ENCODE measurements at regions not wholly inside any gene's neighbourhood (a gene's known extent, or its start where the extent isn't known, plus 50 kb on each side); places are given as distances from the start of the nearest gene placed in this dataset.
A peak's percentile ranks its signal among the peaks of the same experiment; 100 is the strongest.

DNA sequence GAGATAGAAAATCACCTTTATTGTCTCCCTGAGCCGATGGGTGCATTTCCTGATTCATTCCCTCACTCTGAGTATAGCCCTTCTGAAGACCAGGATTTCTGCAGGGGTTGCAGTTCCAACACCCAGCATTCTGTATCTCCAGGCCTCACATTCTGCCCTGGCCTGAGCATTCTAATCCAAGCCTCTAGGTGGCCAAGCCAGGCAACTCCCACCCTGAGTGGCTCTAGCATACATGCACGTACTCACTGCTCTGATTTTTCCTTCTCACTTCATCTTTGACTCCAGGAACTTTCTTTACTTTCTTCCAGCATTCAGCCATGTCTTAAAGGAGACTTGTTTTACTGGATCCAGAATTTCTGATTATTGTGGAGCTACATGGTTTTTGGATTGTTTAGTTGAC lies 100.7 kb upstream of the STK39 start (continued):
- TF ChIP-seq, protein P1, sequence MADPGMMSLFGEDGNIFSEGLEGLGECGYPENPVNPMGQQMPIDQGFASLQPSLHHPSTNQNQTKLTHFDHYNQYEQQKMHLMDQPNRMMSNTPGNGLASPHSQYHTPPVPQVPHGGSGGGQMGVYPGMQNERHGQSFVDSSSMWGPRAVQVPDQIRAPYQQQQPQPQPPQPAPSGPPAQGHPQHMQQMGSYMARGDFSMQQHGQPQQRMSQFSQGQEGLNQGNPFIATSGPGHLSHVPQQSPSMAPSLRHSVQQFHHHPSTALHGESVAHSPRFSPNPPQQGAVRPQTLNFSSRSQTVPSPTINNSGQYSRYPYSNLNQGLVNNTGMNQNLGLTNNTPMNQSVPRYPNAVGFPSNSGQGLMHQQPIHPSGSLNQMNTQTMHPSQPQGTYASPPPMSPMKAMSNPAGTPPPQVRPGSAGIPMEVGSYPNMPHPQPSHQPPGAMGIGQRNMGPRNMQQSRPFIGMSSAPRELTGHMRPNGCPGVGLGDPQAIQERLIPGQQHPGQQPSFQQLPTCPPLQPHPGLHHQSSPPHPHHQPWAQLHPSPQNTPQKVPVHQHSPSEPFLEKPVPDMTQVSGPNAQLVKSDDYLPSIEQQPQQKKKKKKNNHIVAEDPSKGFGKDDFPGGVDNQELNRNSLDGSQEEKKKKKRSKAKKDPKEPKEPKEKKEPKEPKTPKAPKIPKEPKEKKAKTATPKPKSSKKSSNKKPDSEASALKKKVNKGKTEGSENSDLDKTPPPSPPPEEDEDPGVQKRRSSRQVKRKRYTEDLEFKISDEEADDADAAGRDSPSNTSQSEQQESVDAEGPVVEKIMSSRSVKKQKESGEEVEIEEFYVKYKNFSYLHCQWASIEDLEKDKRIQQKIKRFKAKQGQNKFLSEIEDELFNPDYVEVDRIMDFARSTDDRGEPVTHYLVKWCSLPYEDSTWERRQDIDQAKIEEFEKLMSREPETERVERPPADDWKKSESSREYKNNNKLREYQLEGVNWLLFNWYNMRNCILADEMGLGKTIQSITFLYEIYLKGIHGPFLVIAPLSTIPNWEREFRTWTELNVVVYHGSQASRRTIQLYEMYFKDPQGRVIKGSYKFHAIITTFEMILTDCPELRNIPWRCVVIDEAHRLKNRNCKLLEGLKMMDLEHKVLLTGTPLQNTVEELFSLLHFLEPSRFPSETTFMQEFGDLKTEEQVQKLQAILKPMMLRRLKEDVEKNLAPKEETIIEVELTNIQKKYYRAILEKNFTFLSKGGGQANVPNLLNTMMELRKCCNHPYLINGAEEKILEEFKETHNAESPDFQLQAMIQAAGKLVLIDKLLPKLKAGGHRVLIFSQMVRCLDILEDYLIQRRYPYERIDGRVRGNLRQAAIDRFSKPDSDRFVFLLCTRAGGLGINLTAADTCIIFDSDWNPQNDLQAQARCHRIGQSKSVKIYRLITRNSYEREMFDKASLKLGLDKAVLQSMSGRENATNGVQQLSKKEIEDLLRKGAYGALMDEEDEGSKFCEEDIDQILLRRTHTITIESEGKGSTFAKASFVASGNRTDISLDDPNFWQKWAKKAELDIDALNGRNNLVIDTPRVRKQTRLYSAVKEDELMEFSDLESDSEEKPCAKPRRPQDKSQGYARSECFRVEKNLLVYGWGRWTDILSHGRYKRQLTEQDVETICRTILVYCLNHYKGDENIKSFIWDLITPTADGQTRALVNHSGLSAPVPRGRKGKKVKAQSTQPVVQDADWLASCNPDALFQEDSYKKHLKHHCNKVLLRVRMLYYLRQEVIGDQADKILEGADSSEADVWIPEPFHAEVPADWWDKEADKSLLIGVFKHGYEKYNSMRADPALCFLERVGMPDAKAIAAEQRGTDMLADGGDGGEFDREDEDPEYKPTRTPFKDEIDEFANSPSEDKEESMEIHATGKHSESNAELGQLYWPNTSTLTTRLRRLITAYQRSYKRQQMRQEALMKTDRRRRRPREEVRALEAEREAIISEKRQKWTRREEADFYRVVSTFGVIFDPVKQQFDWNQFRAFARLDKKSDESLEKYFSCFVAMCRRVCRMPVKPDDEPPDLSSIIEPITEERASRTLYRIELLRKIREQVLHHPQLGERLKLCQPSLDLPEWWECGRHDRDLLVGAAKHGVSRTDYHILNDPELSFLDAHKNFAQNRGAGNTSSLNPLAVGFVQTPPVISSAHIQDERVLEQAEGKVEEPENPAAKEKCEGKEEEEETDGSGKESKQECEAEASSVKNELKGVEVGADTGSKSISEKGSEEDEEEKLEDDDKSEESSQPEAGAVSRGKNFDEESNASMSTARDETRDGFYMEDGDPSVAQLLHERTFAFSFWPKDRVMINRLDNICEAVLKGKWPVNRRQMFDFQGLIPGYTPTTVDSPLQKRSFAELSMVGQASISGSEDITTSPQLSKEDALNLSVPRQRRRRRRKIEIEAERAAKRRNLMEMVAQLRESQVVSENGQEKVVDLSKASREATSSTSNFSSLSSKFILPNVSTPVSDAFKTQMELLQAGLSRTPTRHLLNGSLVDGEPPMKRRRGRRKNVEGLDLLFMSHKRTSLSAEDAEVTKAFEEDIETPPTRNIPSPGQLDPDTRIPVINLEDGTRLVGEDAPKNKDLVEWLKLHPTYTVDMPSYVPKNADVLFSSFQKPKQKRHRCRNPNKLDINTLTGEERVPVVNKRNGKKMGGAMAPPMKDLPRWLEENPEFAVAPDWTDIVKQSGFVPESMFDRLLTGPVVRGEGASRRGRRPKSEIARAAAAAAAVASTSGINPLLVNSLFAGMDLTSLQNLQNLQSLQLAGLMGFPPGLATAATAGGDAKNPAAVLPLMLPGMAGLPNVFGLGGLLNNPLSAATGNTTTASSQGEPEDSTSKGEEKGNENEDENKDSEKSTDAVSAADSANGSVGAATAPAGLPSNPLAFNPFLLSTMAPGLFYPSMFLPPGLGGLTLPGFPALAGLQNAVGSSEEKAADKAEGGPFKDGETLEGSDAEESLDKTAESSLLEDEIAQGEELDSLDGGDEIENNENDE (IDR thresholded peaks at IDR 0.05; ENCODE audit: insufficient replicate concordance, low read length), result no peak
- TF ChIP-seq, protein P2, sequence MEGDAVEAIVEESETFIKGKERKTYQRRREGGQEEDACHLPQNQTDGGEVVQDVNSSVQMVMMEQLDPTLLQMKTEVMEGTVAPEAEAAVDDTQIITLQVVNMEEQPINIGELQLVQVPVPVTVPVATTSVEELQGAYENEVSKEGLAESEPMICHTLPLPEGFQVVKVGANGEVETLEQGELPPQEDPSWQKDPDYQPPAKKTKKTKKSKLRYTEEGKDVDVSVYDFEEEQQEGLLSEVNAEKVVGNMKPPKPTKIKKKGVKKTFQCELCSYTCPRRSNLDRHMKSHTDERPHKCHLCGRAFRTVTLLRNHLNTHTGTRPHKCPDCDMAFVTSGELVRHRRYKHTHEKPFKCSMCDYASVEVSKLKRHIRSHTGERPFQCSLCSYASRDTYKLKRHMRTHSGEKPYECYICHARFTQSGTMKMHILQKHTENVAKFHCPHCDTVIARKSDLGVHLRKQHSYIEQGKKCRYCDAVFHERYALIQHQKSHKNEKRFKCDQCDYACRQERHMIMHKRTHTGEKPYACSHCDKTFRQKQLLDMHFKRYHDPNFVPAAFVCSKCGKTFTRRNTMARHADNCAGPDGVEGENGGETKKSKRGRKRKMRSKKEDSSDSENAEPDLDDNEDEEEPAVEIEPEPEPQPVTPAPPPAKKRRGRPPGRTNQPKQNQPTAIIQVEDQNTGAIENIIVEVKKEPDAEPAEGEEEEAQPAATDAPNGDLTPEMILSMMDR (IDR thresholded peaks at IDR 0.05; ENCODE audit: control extremely low read depth in 1 of 3, insufficient read depth in 1 of 3, low read depth in 1 of 3, low read length in 3 of 3), result peak; percentile 68 to 84 (median 76)
- TF ChIP-seq RAD21 (IDR thresholded peaks at IDR 0.05 in 1 of 2, conservative IDR thresholded peaks at IDR 0.05 in 1 of 2; ENCODE audit: low read depth in 2 of 2, low read length in 2 of 2) (peak; percentile 74 to 77), SP1 (IDR thresholded peaks at IDR 0.05; ENCODE audit: low read depth, low read length) (no peak), SIRT6 (IDR thresholded peaks at IDR 0.05; ENCODE audit: low read length) (no peak), SAP30 (IDR thresholded peaks at IDR 0.05; ENCODE audit: insufficient read depth, insufficient replicate concordance, low read length) (no peak), BRCA1 (IDR thresholded peaks at IDR 0.05; ENCODE audit: low read depth, low read length) (no peak), SRF (IDR thresholded peaks at IDR 0.05; ENCODE audit: low read depth, low read length) (no peak)
- TF ChIP-seq, protein P3, sequence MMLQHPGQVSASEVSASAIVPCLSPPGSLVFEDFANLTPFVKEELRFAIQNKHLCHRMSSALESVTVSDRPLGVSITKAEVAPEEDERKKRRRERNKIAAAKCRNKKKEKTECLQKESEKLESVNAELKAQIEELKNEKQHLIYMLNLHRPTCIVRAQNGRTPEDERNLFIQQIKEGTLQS (IDR thresholded peaks at IDR 0.05; ENCODE audit: insufficient read depth, low read depth, low read length), result no peak
